Tibial nerve (tissue), 4 donors: ENCODE measurements at regions not wholly inside any gene's neighbourhood (a gene's known extent, or its start where the extent isn't known, plus 50 kb on each side); places are given as distances from the start of the nearest gene placed in this dataset.

Source experiments
- DNase-seq, 2 donors: peaks; one replicate each; pipeline ENCODE4 v3.0.0-alpha.2; 2019; ENCODE audit warnings: low spot score in 2 of 2
- H3K27ac ChIP-seq, 4 donors: fragments of 200-600 bp; sonication (generic) in 3 of 4; one replicate each; pipeline ENCODE4 v1.5.1; 2017 to 2019; ENCODE audit warnings: mild to moderate bottlenecking in 1 of 4
- H3K27me3 ChIP-seq, 2 donors: fragments of 200-600 bp; sonication (generic) in 1 of 2; one replicate each; pipeline versions ENCODE4 v1.5.1 to v1.6.0; 2017 to 2019
- H3K36me3 ChIP-seq, 3 donors: fragments of 200-600 bp; sonication (generic); one replicate each; pipeline ENCODE4 v1.5.1; 2018 to 2019
- H3K4me1 ChIP-seq, 4 donors: fragments of 200-600 bp; sonication (generic) in 3 of 4; one replicate each; pipeline ENCODE4 v1.5.1; 2017 to 2019
- H3K4me3 ChIP-seq, 4 donors: fragments of 200-600 bp; sonication (generic) in 3 of 4; one replicate each; pipeline ENCODE4 v1.5.1; 2017 to 2019; ENCODE audit warnings: mild to moderate bottlenecking in 1 of 4, moderate library complexity in 1 of 4
- H3K9me3 ChIP-seq, 4 donors: fragments of 200-600 bp; sonication (generic) in 3 of 4; one replicate each; pipeline ENCODE4 v1.5.1; 2017 to 2019
- EP300 ChIP-seq, 2 donors: sonication (generic); formaldehyde crosslinking; IDR thresholded peaks; one replicate each; pipeline ENCODE4 v1.6.1; 2017; ENCODE audit warnings: antibody characterized with exemption in 2 of 2, mild to moderate bottlenecking in 1 of 2
- POLR2A ChIP-seq, 2 donors: fragments of 450-650 bp; IDR thresholded peaks; one replicate each; pipeline ENCODE4 v1.6.1; 2017; ENCODE audit warnings: antibody characterized with exemption in 2 of 2, mild to moderate bottlenecking in 2 of 2, moderate library complexity in 2 of 2
- WGBS, 2 donors: methylation state at CpG; one replicate each; pipeline ENCODE4 v1.1.5; 2018; 5-methylcytosine and 5-hydroxymethylcytosine counted together
- TF ChIP-seq, protein P1 (sequence below), 5 experiments: fragments of 200-600 bp in 3 of 5; fragments of 450-650 bp in 2 of 5; sonication (generic) in 3 of 5; IDR thresholded peaks; one replicate each; pipeline ENCODE4 v1.5.1; 2016 to 2019; ENCODE audit warnings: antibody characterized with exemption in 5 of 5, mild to moderate bottlenecking in 3 of 5, moderate library complexity in 2 of 5

DNA sequence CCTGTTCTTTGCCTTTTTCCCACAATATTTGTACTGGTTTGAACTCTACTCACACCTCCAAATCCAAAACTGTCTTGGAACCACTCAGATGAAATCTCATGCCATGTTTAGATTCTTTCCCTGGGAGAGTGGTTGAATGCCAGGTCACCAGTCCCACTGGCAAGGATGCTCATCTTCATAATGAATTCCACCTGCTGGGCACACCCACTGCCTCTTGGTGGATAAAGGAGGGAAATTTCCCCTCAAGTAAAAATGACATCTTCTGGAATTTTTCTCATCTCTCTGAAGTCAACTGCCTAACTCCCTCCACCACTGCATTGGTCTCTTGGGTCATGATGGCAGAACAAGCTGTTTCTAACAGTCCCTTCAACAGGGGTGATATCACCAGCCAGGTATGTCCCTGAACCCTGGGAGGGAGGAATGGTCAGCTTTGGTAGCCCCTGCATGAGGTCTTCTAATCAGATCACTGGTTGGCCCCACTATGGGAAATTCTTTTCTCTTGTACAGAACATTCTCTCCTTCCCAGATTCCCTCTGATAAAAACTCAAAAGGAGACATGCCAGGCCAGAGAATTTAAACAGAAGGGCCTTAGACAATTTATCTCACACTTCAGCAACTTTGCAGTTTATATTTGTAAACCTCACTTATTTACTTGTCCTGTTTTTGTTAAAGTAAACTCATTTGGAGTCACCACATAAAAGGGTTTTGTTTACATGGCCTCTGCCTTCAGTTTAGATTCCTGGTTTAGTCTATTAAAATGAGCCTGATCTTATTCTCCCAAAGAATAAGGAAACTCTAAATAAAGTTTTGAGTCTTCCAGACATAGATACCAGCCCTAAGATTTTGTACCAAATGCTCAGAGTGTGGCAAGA, 143.4 kb downstream of the WNT5A start:
- TF ChIP-seq POLR2A (IDR thresholded peaks at IDR 0.05) (no peak), EP300 (IDR thresholded peaks at IDR 0.05) (no peak)
- TF ChIP-seq, protein P1, sequence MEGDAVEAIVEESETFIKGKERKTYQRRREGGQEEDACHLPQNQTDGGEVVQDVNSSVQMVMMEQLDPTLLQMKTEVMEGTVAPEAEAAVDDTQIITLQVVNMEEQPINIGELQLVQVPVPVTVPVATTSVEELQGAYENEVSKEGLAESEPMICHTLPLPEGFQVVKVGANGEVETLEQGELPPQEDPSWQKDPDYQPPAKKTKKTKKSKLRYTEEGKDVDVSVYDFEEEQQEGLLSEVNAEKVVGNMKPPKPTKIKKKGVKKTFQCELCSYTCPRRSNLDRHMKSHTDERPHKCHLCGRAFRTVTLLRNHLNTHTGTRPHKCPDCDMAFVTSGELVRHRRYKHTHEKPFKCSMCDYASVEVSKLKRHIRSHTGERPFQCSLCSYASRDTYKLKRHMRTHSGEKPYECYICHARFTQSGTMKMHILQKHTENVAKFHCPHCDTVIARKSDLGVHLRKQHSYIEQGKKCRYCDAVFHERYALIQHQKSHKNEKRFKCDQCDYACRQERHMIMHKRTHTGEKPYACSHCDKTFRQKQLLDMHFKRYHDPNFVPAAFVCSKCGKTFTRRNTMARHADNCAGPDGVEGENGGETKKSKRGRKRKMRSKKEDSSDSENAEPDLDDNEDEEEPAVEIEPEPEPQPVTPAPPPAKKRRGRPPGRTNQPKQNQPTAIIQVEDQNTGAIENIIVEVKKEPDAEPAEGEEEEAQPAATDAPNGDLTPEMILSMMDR (IDR thresholded peaks at IDR 0.05) = no peak
- no peak for DNase-seq
- Histone ChIP-seq H3K4me1 (no peaks in the 10 kb centered on the region), H3K36me3 (no peaks in the 10 kb centered on the region), H3K27ac (no peak overlapping the region), H3K4me3 (no peak overlapping the region), H3K9me3 (no peaks in the 10 kb centered on the region), H3K27me3 (no peaks in the 10 kb centered on the region)

DNA sequence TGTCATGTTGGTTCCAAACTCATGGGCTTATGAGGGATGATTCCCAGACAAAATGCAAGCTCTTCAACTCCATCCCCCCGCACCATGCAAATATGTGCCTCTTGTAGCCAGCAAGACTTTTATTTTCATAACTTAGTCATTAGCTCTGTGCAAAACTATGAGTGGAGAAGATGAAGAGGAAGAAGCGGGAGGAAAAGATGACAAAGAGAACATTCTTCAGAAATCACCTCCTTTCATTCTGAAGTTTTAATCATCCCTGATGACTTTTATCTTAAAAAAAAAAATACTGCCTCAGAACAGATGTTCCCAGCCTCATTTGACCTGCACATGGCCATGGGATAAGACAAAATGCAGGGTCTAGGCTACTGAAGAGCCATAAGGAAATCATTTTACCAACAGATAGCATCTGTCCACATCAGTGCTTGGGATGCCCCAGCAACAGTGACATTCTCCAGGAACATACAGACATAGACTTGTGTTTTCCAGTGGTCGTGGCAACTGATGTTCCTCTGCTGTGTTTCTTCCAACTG, 145.5 kb downstream of the WNT5A start:
- no peak for DNase-seq
- WGBS, 2 donors = 72 to 80% methylated on average over 3 of the region's 3 CpGs
- Histone ChIP-seq H3K4me1 (no peaks in the 10 kb centered on the region), H3K27ac (no peak overlapping the region), H3K36me3 (no peaks in the 10 kb centered on the region), H3K27me3 (no peaks in the 10 kb centered on the region), H3K4me3 (no peak overlapping the region), H3K9me3 (no peaks in the 10 kb centered on the region)
- no peak for TF ChIP-seq EP300 (IDR thresholded peaks at IDR 0.05)
- TF ChIP-seq POLR2A (IDR thresholded peaks at IDR 0.05) = no peak
- TF ChIP-seq, protein P1 (IDR thresholded peaks at IDR 0.05) = no peak

GRCh38 chr3:55339819-55340218, 147.3 kb downstream of the WNT5A start:
- Histone ChIP-seq H3K36me3 (no peaks in the 10 kb centered on the region), H3K9me3 (no peaks in the 10 kb centered on the region), H3K4me1 (no peaks in the 10 kb centered on the region), H3K4me3 (no peak overlapping the region), H3K27ac (no peak overlapping the region), H3K27me3 (no peaks in the 10 kb centered on the region)
- DNase-seq = no peak
- 74 to 85% methylated on average over 4 of the region's 4 CpGs for WGBS, 2 donors
- no peak for TF ChIP-seq POLR2A (IDR thresholded peaks at IDR 0.05)
- TF ChIP-seq, protein P1 (IDR thresholded peaks at IDR 0.05) = no peak
- no peak for TF ChIP-seq EP300 (IDR thresholded peaks at IDR 0.05)

GRCh38 chr3:55339390-55339789, 147.7 kb downstream of the WNT5A start:
- no peaks in the 10 kb centered on the region for H3K27me3 ChIP-seq
- 84 to 94% methylated on average over 3 of the region's 3 CpGs for WGBS, 2 donors
- DNase-seq = no peak

More at GRCh38 chr3:55339390-55339789, 147.7 kb downstream of the WNT5A start:
- Histone ChIP-seq H3K4me1 (no peaks in the 10 kb centered on the region), H3K9me3 (no peaks in the 10 kb centered on the region), H3K4me3 (no peak overlapping the region), H3K27ac (no peak overlapping the region), H3K36me3 (no peaks in the 10 kb centered on the region)
- no peak for TF ChIP-seq POLR2A (IDR thresholded peaks at IDR 0.05)
- TF ChIP-seq, protein P1 (IDR thresholded peaks at IDR 0.05) = no peak
- no peak for TF ChIP-seq EP300 (IDR thresholded peaks at IDR 0.05)
